Astrocyte of the cerebellum (primary cell): ENCODE measurements at regions not wholly inside any gene's neighbourhood (a gene's known extent, or its start where the extent isn't known, plus 50 kb on each side); places are given as distances from the start of the nearest gene placed in this dataset.

Experiments
- DNase-seq: peaks from one replicate; pipeline ENCODE4 v3.0.0-alpha.2; 2011; ENCODE audit warnings: low read depth
- H3K4me3 ChIP-seq: 2 replicates; pipeline ENCODE4 v1.5.1; 2011; ENCODE audit warnings: mild to moderate bottlenecking, low read depth, low read length, moderate library complexity
- in situ Hi-C: cut with HindIII; loops from 2 replicates; pipeline ENCODE4 v1.10.0; 2017; ENCODE audit warnings: low sequenced_read_pairs
- TF ChIP-seq, protein P1 (sequence below): IDR thresholded peaks from 2 replicates; pipeline ENCODE4 v1.5.1; 2012; ENCODE audit warnings: low read length, low read depth, moderate library complexity, mild to moderate bottlenecking; ENCODE audit errors: missing control alignments

DNA sequence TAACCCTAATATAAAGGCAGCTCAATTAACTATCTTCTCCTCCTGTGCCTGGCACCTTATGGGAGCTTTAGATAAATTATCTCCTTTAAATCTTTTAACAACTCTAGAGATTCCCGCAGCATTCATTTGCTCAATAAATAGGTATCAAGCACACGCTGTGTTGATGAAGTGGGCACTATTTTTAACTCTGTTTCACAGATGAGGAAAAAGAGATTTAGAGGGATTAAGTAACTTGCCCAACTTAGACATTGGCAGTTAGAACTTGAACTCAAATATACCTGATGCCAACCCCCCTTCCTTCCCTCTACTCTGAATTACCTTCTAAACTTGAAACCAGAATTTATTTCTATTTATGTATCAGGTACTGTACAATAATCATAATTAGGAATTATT, 112.4 kb downstream of the SH3TC2 start:
- in situ Hi-C loops = no loop called here
- no peak overlapping the region for H3K4me3 ChIP-seq
- DNase-seq = no peak
- TF ChIP-seq, protein P1, sequence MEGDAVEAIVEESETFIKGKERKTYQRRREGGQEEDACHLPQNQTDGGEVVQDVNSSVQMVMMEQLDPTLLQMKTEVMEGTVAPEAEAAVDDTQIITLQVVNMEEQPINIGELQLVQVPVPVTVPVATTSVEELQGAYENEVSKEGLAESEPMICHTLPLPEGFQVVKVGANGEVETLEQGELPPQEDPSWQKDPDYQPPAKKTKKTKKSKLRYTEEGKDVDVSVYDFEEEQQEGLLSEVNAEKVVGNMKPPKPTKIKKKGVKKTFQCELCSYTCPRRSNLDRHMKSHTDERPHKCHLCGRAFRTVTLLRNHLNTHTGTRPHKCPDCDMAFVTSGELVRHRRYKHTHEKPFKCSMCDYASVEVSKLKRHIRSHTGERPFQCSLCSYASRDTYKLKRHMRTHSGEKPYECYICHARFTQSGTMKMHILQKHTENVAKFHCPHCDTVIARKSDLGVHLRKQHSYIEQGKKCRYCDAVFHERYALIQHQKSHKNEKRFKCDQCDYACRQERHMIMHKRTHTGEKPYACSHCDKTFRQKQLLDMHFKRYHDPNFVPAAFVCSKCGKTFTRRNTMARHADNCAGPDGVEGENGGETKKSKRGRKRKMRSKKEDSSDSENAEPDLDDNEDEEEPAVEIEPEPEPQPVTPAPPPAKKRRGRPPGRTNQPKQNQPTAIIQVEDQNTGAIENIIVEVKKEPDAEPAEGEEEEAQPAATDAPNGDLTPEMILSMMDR = no peak

DNA sequence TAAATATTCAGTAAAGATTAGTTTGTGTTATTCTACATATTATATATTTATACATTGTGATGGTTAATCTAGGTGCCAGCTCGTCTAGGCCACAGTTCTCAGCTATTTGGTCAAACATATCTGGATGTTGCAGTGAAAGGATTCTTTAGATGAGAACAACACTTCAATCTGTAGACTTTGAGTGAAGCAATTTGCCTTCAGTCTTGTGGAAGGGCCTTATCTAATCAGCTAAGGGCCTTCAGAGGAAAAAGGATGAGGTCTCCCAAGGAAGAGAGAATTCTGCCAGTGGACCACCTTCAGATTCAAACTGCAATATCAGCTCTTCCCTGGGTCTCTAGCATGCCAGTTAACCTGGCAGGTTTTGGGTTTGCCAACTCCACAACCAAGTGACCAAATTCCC, 112.0 kb downstream of the SH3TC2 start:
- DNase-seq = no peak
- H3K4me3 ChIP-seq = no peak overlapping the region
- in situ Hi-C loops = no loop called here
- TF ChIP-seq, protein P1 = no peak

DNA sequence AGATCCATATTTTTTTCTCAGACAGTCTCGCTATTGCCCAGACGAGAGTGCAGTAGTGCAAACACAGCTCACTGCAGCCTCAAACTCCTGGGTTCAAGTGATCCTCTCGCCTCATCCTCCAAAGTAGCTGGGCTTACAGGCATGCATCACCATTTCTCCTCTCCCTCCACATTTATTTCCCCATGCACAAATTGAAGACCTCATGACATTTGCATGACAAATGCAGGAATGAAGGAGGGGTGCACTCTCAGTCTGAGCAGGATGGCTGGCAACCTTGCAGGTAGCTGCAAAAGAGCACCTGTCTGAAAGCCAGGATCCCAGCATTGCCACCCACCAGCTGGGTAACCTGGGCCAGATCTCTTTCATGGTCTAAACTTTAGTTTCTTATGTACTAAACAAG, 111.2 kb downstream of the SH3TC2 start:
- in situ Hi-C loops = no loop called here
- TF ChIP-seq, protein P1 = no peak
- no peak for DNase-seq
- no peak overlapping the region for H3K4me3 ChIP-seq

GRCh38 chr5:148952097-148952867, 110.6 kb downstream of the SH3TC2 start:
- in situ Hi-C loops = no loop called here
- TF ChIP-seq, protein P1 = no peak

GRCh38 chr5:148953711-148954110, 109.2 kb downstream of the SH3TC2 start:
- TF ChIP-seq, protein P1 = no peak
- H3K4me3 ChIP-seq = no peak overlapping the region
- in situ Hi-C loops = no loop called here
- DNase-seq = no peak

More at GRCh38 chr5:148952097-148952867, 110.6 kb downstream of the SH3TC2 start:
- no peak for DNase-seq
- no peak overlapping the region for H3K4me3 ChIP-seq
